22Rv1 (cell line): ENCODE measurements at regions not wholly inside any gene's neighbourhood (a gene's known extent, or its start where the extent isn't known, plus 50 kb on each side); places are given as distances from the start of the nearest gene placed in this dataset.
"Not testable (repeated sequence)": the region's sequence is repeated elsewhere in the genome, so short reads cannot be mapped to it uniquely, and the experiment has no call there.

Experiments used
- H3K27ac ChIP-seq: fragments of 450-650 bp; 2 replicates; pipeline ENCODE4 v1.5.1; 2017
- CTCF ChIP-seq: fragments of 450-650 bp; IDR thresholded peaks from 2 replicates; pipeline ENCODE4 v1.5.1; 2017; ENCODE audit warnings: mild to moderate bottlenecking
- ZFX ChIP-seq: fragments of 450-650 bp; IDR thresholded peaks from 2 replicates; pipeline ENCODE4 v1.6.1; 2017; ENCODE audit warnings: antibody characterized with exemption, borderline replicate concordance

GRCh38 chr22:19603767-19604166, 79.6 kb upstream of the CLDN5 start:
- TF ChIP-seq CTCF, result no peak
- TF ChIP-seq ZFX, result no peak
- H3K27ac ChIP-seq, result peak overlapping the region; percentile 57

GRCh38 chr22:19604711-19605268, 80.6 kb upstream of the CLDN5 start:
- no peak overlapping the region; the same call in 1 of the 2 replicates for H3K27ac ChIP-seq
- no peak for TF ChIP-seq ZFX
- TF ChIP-seq CTCF, result no peak

GRCh38 chr22:19605508-19606331, 81.5 kb upstream of the CLDN5 start:
- no peak overlapping the region for H3K27ac ChIP-seq
- TF ChIP-seq ZFX (no peak), CTCF (no peak)

GRCh38 chr22:19606332-19607191, 82.4 kb upstream of the CLDN5 start:
- no peak for TF ChIP-seq ZFX
- TF ChIP-seq CTCF, result no peak
- H3K27ac ChIP-seq, result peak overlapping the region; percentile 67

- TF ChIP-seq CTCF, result no peak
- TF ChIP-seq ZFX, result no peak
- H3K27ac ChIP-seq, result peak overlapping the region; percentile 67
Observed at GRCh38 chr22:19607192-19608002, 83.2 kb upstream of the CLDN5 start.

GRCh38 chr22:19608003-19608690, 83.9 kb upstream of the CLDN5 start:
- peak overlapping the region; percentile 67 for H3K27ac ChIP-seq
- TF ChIP-seq CTCF (no peak), ZFX (no peak)

- H3K27ac ChIP-seq, result not testable (repeated sequence)
Observed at GRCh38 chr22:19609753-19610152, 85.5 kb upstream of the CLDN5 start.
